HEK293 (cell line): ENCODE measurements at regions not wholly inside any gene's neighbourhood (a gene's known extent, or its start where the extent isn't known, plus 50 kb on each side); places are given as distances from the start of the nearest gene placed in this dataset.

ENCODE experiments used
- CTCF ChIP-seq: fragments of 450-650 bp; formaldehyde crosslinking; IDR thresholded peaks from 2 replicates; pipeline ENCODE4 v1.5.1; 2016; ENCODE audit warnings: missing biosample characterization, missing genetic modification characterization
- KLF9 ChIP-seq: fragments of 450-650 bp; formaldehyde crosslinking; IDR thresholded peaks from 2 replicates; pipeline ENCODE4 v1.5.1; 2016; ENCODE audit warnings: missing biosample characterization, missing genetic modification characterization, low read depth
- MEIS1 ChIP-seq: sonication (generic); formaldehyde crosslinking; IDR thresholded peaks from 2 replicates; pipeline ENCODE4 v1.8.1; 2022; ENCODE audit warnings: missing genetic modification reagents, mild to moderate bottlenecking, borderline replicate concordance
- MZF1 ChIP-seq: fragments of 450-650 bp; formaldehyde crosslinking; IDR thresholded peaks from 2 replicates; pipeline ENCODE4 v1.5.1; 2017; ENCODE audit warnings: missing biosample characterization, missing genetic modification characterization, borderline replicate concordance
- ZFP37 ChIP-seq: fragments of 450-650 bp; formaldehyde crosslinking; IDR thresholded peaks from 2 replicates; pipeline ENCODE4 v1.5.1; 2016; ENCODE audit warnings: missing biosample characterization, missing genetic modification characterization
- ZNF416 ChIP-seq: fragments of 450-650 bp; formaldehyde crosslinking; IDR thresholded peaks from 2 replicates; pipeline ENCODE4 v1.5.1; 2016; ENCODE audit warnings: missing biosample characterization, missing genetic modification characterization
- TF ChIP-seq, protein P1 (sequence below): sonication (generic); formaldehyde crosslinking; IDR thresholded peaks from 2 replicates; pipeline ENCODE4 v1.8.1; 2022; ENCODE audit warnings: mild to moderate bottlenecking, moderate library complexity, missing genetic modification reagents

DNA sequence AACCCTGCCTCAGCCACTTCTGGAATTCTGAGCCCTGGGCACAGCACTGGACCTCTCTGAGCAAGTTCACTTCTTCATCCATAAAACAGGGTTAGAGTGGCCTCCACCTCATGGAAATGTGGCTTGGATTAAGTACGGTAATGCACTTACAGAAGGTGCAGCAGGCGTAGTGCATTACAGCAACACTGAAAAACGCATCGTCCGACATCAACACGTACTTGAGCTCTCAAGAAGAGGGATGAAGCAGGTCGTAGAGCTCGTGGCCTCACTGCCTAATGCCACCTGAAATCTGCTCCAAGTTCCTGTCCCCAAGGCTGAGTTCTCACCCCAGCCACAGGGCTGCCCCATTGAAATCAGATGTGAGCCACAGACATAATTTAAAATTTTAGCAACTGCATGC lies 650.1 kb downstream of the NPHP4 start:
- TF ChIP-seq MZF1 (tag by site-specific recombination) = no peak
- TF ChIP-seq CTCF = no peak
- no peak for TF ChIP-seq ZNF416 (tag by site-specific recombination)
- no peak for TF ChIP-seq KLF9 (tag by site-specific recombination)
- no peak for TF ChIP-seq MEIS1 (CRISPR knock-in tag)
- TF ChIP-seq, protein P1, sequence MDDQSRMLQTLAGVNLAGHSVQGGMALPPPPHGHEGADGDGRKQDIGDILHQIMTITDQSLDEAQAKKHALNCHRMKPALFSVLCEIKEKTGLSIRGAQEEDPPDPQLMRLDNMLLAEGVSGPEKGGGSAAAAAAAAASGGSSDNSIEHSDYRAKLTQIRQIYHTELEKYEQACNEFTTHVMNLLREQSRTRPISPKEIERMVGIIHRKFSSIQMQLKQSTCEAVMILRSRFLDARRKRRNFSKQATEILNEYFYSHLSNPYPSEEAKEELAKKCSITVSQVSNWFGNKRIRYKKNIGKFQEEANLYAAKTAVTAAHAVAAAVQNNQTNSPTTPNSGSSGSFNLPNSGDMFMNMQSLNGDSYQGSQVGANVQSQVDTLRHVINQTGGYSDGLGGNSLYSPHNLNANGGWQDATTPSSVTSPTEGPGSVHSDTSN (CRISPR knock-in tag) = no peak
- no peak for TF ChIP-seq ZFP37 (tag by site-specific recombination)
